Vagina (tissue), 2 donors: ENCODE measurements at regions not wholly inside any gene's neighbourhood (a gene's known extent, or its start where the extent isn't known, plus 50 kb on each side); places are given as distances from the start of the nearest gene placed in this dataset.

Experiments used
- CTCF ChIP-seq, 3 experiments: fragments of 450-650 bp in 2 of 3; fragments of 200-600 bp in 1 of 3; sonication (generic) in 1 of 3; IDR thresholded peaks; one replicate each; pipeline ENCODE4 v1.5.1; 2017 to 2019; ENCODE audit warnings: antibody characterized with exemption in 3 of 3, mild to moderate bottlenecking in 2 of 3, moderate library complexity in 2 of 3
- POLR2AphosphoS5 ChIP-seq, 2 donors: sonication (generic); formaldehyde crosslinking; IDR thresholded peaks; one replicate each; pipeline ENCODE4 v1.9.0; 2017; ENCODE audit warnings: antibody characterized with exemption in 2 of 2, mild to moderate bottlenecking in 2 of 2, low read depth in 1 of 2; ENCODE audit not compliant: insufficient read depth in 1 of 2

DNA sequence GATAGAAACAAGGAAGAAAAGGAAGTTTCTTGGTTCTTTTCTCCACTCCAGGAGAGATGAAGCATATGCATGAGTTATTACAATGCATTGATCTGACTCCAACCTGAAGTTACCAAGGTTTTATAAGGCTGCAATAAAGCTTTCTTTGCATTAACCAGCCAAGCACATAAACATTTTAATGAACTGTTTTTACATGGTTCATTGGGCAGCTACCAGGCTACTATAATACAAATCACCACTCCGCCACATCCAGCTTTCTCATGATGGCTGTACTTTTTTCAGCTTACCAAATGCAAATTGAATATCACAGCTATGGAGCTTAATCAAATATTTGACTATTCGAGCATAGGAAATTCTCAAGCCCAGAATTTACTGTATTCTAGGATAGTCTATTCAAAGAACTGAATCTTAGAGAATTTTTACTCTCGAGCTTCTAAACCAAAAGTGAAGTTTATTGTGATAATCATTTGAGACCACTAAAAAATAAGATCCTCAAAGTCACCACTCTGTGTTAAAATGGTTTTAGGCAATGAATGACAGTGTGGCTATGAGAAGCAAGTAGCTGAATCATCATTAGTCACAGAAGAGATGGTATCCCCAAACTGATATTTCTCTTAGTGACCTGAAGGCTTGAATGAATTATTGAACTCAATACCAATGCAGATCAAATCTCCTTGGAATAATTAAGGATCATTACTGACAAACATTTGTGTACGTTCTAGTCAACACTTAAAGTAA is 58.6 kb upstream of the ZNF281 start:
- TF ChIP-seq CTCF (IDR thresholded peaks at IDR 0.05) (no peak), POLR2AphosphoS5 (IDR thresholded peaks at IDR 0.05; ENCODE audit: insufficient read depth in 1 of 2, low read depth in 1 of 2) (no peak)
